Neural cell (in vitro differentiated cells): ENCODE measurements at regions not wholly inside any gene's neighbourhood (a gene's known extent, or its start where the extent isn't known, plus 50 kb on each side); places are given as distances from the start of the nearest gene placed in this dataset.

Experiments used
- H2AFZ ChIP-seq: fragments of 200-600, 300-800 bp; sonication (generic), shearing (Covaris generic); 2 replicates; pipeline ENCODE4 v1.6.0; 2014; ENCODE audit warnings: low read depth, mild to moderate bottlenecking, antibody characterized with exemption, low read length, moderate library complexity
- H3F3A ChIP-seq: fragments of 200-600 bp; shearing (Covaris generic); 2 replicates; pipeline ENCODE4 v1.6.1; 2016; ENCODE audit warnings: mild to moderate bottlenecking, moderate library complexity, mixed read lengths, antibody characterized with exemption, low read length; ENCODE audit not compliant: insufficient read depth, poor library complexity, severe bottlenecking
- H3K27ac ChIP-seq: fragments of 200-600, 300-800 bp; sonication (generic), shearing (Covaris generic); 2 replicates; pipeline ENCODE4 v1.5.1; 2014; ENCODE audit warnings: mild to moderate bottlenecking, low read length, moderate library complexity
- H3K27me3 ChIP-seq: fragments of 300-800, 200-600 bp; sonication (generic), shearing (Covaris generic); 2 replicates; pipeline ENCODE4 v1.6.0; 2014; ENCODE audit warnings: mild to moderate bottlenecking, low read depth, low read length, moderate library complexity; ENCODE audit not compliant: insufficient read depth
- H3K36me3 ChIP-seq: fragments of 300-800, 200-600 bp; sonication (generic), shearing (Covaris generic); 2 replicates; pipeline ENCODE4 v1.5.1; 2014; ENCODE audit warnings: mild to moderate bottlenecking, antibody characterized with exemption, low read length, moderate library complexity; ENCODE audit not compliant: insufficient read depth
- H3K4me2 ChIP-seq: fragments of 300-800, 200-600 bp; sonication (generic), shearing (Covaris generic); 2 replicates; pipeline ENCODE4 v1.6.0; 2014; ENCODE audit warnings: mild to moderate bottlenecking, low read length
- H3K4me3 ChIP-seq: fragments of 300-800, 200-600 bp; sonication (generic), shearing (Covaris generic); 2 replicates; pipeline ENCODE4 v1.5.1; 2014; ENCODE audit warnings: mild to moderate bottlenecking, low read length, moderate library complexity
- H3K79me2 ChIP-seq: fragments of 200-600 bp; shearing (Covaris generic); replicated peaks from 2 replicates; pipeline ENCODE4 v1.6.0; 2014; ENCODE audit warnings: mild to moderate bottlenecking, low read length, moderate library complexity; ENCODE audit not compliant: insufficient read depth
- H3K9ac ChIP-seq: fragments of 300-800, 200-600 bp; sonication (generic), shearing (Covaris generic); 2 replicates; pipeline ENCODE4 v1.6.1; 2016; ENCODE audit warnings: mild to moderate bottlenecking, low read length, mixed read lengths
- H3K9me2 ChIP-seq: fragments of 200-600 bp; shearing (Covaris generic); 2 replicates; pipeline ENCODE4 v1.6.1; 2016; ENCODE audit warnings: mild to moderate bottlenecking, low read length, mixed read lengths; ENCODE audit not compliant: insufficient read depth
- H3K9me3 ChIP-seq: fragments of 200-600, 300-800 bp; sonication (generic), shearing (Covaris generic); 2 replicates; pipeline ENCODE4 v1.6.1; 2016; ENCODE audit warnings: mild to moderate bottlenecking, mixed run types, low read length, moderate library complexity, mixed read lengths
- H4K20me1 ChIP-seq: fragments of 200-600 bp; shearing (Covaris generic); 2 replicates; pipeline ENCODE4 v1.6.1; 2016; ENCODE audit warnings: mild to moderate bottlenecking, mixed run types; ENCODE audit not compliant: insufficient read depth
- EP300 ChIP-seq: fragments of 450-650 bp; conservative IDR thresholded peaks from 2 replicates; pipeline ENCODE4 v1.6.1; 2014; ENCODE audit warnings: antibody characterized with exemption, mild to moderate bottlenecking, moderate library complexity; ENCODE audit not compliant: poor library complexity, severe bottlenecking
- EZH2 ChIP-seq: fragments of 200-600, 300-800 bp; shearing (Covaris generic), sonication (generic); IDR thresholded peaks from 2 replicates; pipeline ENCODE4 v1.6.1; 2014; ENCODE audit warnings: antibody characterized with exemption, low read length, borderline replicate concordance, mild to moderate bottlenecking; ENCODE audit not compliant: insufficient read depth, poor library complexity, severe bottlenecking
- MXI1 ChIP-seq: fragments of 450-650 bp; conservative IDR thresholded peaks from 2 replicates; pipeline ENCODE4 v1.6.1; 2014; ENCODE audit warnings: antibody characterized with exemption, mild to moderate bottlenecking; ENCODE audit not compliant: poor library complexity, severe bottlenecking
- POLR2AphosphoS5 ChIP-seq: IDR thresholded peaks from 2 replicates; pipeline ENCODE4 v1.6.1; 2012
- RAD21 ChIP-seq: fragments of 450-650 bp; conservative IDR thresholded peaks from 2 replicates; pipeline ENCODE4 v1.6.1; 2014; ENCODE audit warnings: antibody characterized with exemption, mild to moderate bottlenecking, moderate library complexity
- SMC3 ChIP-seq: fragments of 450-650 bp; conservative IDR thresholded peaks from 2 replicates; pipeline ENCODE4 v1.6.1; 2014; ENCODE audit warnings: antibody characterized with exemption, mild to moderate bottlenecking, moderate library complexity; ENCODE audit not compliant: poor library complexity
- TAF1 ChIP-seq: IDR thresholded peaks from 2 replicates; pipeline ENCODE4 v1.6.1; 2012; ENCODE audit warnings: low read depth
- TF ChIP-seq, protein P1 (sequence below): IDR thresholded peaks from 2 replicates; pipeline ENCODE4 v1.6.1; 2012; ENCODE audit warnings: borderline replicate concordance
- TF ChIP-seq, protein P2 (sequence below): fragments of 450-650 bp; IDR thresholded peaks from 2 replicates; pipeline ENCODE4 v1.5.1; 2014; ENCODE audit warnings: antibody characterized with exemption, mild to moderate bottlenecking, moderate library complexity; ENCODE audit not compliant: poor library complexity, severe bottlenecking

GRCh38 chr18:45464619-45465018 is 150.7 kb upstream of the SLC14A2 start:
- TF ChIP-seq, protein P1, sequence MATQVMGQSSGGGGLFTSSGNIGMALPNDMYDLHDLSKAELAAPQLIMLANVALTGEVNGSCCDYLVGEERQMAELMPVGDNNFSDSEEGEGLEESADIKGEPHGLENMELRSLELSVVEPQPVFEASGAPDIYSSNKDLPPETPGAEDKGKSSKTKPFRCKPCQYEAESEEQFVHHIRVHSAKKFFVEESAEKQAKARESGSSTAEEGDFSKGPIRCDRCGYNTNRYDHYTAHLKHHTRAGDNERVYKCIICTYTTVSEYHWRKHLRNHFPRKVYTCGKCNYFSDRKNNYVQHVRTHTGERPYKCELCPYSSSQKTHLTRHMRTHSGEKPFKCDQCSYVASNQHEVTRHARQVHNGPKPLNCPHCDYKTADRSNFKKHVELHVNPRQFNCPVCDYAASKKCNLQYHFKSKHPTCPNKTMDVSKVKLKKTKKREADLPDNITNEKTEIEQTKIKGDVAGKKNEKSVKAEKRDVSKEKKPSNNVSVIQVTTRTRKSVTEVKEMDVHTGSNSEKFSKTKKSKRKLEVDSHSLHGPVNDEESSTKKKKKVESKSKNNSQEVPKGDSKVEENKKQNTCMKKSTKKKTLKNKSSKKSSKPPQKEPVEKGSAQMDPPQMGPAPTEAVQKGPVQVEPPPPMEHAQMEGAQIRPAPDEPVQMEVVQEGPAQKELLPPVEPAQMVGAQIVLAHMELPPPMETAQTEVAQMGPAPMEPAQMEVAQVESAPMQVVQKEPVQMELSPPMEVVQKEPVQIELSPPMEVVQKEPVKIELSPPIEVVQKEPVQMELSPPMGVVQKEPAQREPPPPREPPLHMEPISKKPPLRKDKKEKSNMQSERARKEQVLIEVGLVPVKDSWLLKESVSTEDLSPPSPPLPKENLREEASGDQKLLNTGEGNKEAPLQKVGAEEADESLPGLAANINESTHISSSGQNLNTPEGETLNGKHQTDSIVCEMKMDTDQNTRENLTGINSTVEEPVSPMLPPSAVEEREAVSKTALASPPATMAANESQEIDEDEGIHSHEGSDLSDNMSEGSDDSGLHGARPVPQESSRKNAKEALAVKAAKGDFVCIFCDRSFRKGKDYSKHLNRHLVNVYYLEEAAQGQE, result no peak
- TF ChIP-seq EP300, result no peak
- no peak for TF ChIP-seq RAD21
- TF ChIP-seq POLR2AphosphoS5, result no peak
- TF ChIP-seq TAF1, result no peak
- no peak for TF ChIP-seq EZH2
- no peak for TF ChIP-seq MXI1
- TF ChIP-seq, protein P2, sequence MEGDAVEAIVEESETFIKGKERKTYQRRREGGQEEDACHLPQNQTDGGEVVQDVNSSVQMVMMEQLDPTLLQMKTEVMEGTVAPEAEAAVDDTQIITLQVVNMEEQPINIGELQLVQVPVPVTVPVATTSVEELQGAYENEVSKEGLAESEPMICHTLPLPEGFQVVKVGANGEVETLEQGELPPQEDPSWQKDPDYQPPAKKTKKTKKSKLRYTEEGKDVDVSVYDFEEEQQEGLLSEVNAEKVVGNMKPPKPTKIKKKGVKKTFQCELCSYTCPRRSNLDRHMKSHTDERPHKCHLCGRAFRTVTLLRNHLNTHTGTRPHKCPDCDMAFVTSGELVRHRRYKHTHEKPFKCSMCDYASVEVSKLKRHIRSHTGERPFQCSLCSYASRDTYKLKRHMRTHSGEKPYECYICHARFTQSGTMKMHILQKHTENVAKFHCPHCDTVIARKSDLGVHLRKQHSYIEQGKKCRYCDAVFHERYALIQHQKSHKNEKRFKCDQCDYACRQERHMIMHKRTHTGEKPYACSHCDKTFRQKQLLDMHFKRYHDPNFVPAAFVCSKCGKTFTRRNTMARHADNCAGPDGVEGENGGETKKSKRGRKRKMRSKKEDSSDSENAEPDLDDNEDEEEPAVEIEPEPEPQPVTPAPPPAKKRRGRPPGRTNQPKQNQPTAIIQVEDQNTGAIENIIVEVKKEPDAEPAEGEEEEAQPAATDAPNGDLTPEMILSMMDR, result no peak
- TF ChIP-seq SMC3, result no peak
- Histone ChIP-seq H3K27ac (no peak overlapping the region), H3K9ac (no peak overlapping the region)

GRCh38 chr18:45467293-45467692 is 148.0 kb upstream of the SLC14A2 start:
- Histone ChIP-seq H3K27me3 (no peaks in the 10 kb centered on the region), H3K4me2 (no peak overlapping the region), H4K20me1 (no peaks in the 10 kb centered on the region), H3K79me2 (no peaks in the 10 kb centered on the region), H3K9ac (no peak overlapping the region), H3K4me3 (no peak overlapping the region), H3F3A (no peaks in the 10 kb centered on the region), H2AFZ (no peak overlapping the region), H3K27ac (no peak overlapping the region), H3K9me3 (no peaks in the 10 kb centered on the region), H3K9me2 (no peaks in the 10 kb centered on the region), H3K36me3 (no peaks in the 10 kb centered on the region)
- TF ChIP-seq RAD21 (no peak), EP300 (no peak), MXI1 (no peak), EZH2 (no peak), SMC3 (no peak), POLR2AphosphoS5 (no peak), TAF1 (no peak)
- TF ChIP-seq, protein P2, result no peak
- TF ChIP-seq, protein P1, result no peak

More at GRCh38 chr18:45464619-45465018, 150.7 kb upstream of the SLC14A2 start:
- H3K4me2 ChIP-seq, result no peak overlapping the region
- no peak overlapping the region for H3K4me3 ChIP-seq
- no peaks in the 10 kb centered on the region for H4K20me1 ChIP-seq
- no peaks in the 10 kb centered on the region for H3K27me3 ChIP-seq
- no peaks in the 10 kb centered on the region for H3K9me2 ChIP-seq
- no peaks in the 10 kb centered on the region for H3K36me3 ChIP-seq
- H2AFZ ChIP-seq, result no peak overlapping the region
- H3F3A ChIP-seq, result no peaks in the 10 kb centered on the region
- H3K79me2 ChIP-seq, result no peaks in the 10 kb centered on the region
- H3K9me3 ChIP-seq, result no peaks in the 10 kb centered on the region
